HG02623 (cell line): ENCODE measurements at regions not wholly inside any gene's neighbourhood (a gene's known extent, or its start where the extent isn't known, plus 50 kb on each side); places are given as distances from the start of the nearest gene placed in this dataset.

Experiments used
- ATAC-seq: cut with Tn5 transposase; IDR thresholded peaks from one replicate; pipeline ENCODE4 v1.9.1; 2021; ENCODE audit warnings: moderate library complexity; ENCODE audit not compliant: unreplicated experiment

- ATAC-seq, result no peak
Measured at GRCh38 chr9:16223074-16223871, 647.2 kb downstream of the BNC2 start.

DNA sequence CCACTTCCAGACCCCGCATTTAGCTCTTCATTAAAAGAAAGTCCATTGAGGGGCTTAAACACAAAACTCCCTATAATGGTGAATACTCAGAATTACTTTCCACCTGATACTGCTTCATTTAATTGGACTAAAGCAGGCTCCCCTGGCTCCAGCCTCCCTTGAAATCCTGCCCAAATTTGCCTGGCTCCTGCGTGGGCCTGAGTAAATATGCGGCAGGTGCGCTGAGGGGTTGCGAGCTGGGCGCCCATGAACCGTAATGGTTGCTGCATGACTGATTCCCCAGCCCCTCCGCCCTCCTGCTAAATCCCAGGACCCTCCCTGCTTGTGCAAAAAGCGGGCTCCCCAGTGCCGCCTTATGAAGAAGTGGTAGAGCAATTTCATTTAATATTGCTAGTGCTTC is 639.7 kb downstream of the BNC2 start:
- no peak for ATAC-seq

GRCh38 chr9:16236311-16236710 is 634.2 kb downstream of the BNC2 start:
- ATAC-seq, result no peak

DNA sequence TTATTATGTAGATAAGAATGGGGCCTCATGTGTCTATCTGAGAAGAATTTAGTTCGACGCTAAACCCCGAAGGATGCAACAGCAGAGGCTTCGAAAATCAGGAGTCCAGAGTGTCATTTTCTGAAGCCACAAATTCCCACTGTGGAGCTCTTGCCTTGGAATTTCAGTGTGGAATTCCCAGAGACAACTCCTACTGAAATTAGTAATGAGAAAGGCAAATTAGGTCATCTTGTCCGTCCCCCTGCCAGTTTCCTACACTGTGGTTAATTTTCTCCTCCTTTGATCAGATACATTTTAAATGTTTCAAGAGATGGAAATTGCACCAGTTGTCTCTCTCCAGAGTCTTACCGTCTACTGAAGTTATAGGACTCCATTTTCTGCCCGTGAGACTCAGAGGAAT is 633.6 kb downstream of the BNC2 start:
- ATAC-seq, result no peak

DNA sequence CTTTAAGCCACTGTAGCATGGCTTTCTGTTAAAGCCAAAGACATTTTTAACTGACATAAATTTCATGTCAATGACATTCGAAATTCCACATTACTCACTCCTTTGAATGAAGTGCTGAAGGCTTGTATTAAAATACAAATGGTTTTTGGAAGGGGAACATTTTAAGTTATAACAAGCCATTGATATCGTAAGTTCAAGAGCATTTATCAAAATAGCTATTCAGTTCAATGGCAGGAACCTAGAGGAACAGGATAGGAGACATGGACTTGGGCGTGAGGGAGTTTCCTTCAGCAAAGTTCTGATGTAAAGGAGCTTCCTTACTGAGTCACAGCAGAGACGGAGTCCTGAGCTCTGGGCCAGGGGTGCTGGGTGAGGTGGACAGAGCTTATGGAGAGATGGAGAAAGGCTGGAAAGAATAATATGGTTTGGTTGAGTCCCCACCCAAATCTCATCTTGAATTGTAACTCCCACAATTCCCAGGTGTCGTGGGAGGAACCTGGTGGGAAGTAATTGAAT is 631.8 kb downstream of the BNC2 start:
- no peak for ATAC-seq

DNA sequence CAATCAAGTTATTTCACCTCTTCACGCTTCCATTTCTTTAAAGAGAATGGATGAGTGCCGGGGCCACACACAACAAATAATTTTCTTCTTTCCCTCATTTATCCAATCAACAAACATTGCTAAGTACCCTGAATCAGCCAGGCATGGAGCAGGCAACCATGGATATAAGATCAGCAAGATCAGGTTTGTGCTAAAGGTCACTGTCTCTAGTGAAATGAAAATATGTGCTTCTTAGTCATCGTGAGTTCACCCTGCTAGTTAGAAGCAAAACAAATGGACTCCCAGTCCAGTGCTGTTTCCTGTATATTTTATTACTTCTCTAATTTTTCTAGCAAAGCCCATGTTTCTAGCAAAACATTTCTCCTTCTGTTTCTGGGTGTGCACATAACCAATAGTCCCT is 629.2 kb downstream of the BNC2 start:
- no peak for ATAC-seq

GRCh38 chr9:16243798-16244197 is 626.7 kb downstream of the BNC2 start:
- no peak for ATAC-seq

GRCh38 chr9:16245756-16246440 is 624.6 kb downstream of the BNC2 start:
- no peak for ATAC-seq

GRCh38 chr9:16246785-16247184 is 623.7 kb downstream of the BNC2 start:
- ATAC-seq, result no peak

- ATAC-seq, result no peak
Measured at GRCh38 chr9:16247188-16247875, 623.1 kb downstream of the BNC2 start.

- no peak for ATAC-seq
Measured at GRCh38 chr9:16248822-16249221, 621.6 kb downstream of the BNC2 start.

GRCh38 chr9:16252616-16253015 is 617.9 kb downstream of the BNC2 start:
- ATAC-seq, result no peak

GRCh38 chr9:16254674-16255073 is 615.8 kb downstream of the BNC2 start:
- no peak for ATAC-seq

DNA sequence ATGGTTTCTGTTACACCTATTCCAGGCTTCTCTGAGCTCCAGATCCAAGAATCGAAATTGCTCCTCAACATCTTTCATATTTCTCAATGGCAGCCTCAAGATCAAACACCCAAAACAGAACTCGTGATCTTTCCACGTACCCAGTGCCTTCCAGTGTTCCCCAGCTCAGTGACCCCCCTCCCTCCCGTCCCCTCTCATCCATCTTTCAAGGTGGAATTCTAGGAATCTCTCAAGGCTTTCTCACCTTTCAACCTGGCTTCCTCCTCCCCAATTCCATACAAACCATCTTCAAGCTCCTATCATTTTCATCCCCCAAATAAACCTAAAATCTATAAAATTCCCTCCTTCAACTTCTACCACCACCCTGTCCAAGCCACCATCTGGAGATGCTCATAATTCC is 615.3 kb downstream of the BNC2 start:
- ATAC-seq, result no peak

GRCh38 chr9:16257604-16258003 is 612.9 kb downstream of the BNC2 start:
- ATAC-seq, result no peak

DNA sequence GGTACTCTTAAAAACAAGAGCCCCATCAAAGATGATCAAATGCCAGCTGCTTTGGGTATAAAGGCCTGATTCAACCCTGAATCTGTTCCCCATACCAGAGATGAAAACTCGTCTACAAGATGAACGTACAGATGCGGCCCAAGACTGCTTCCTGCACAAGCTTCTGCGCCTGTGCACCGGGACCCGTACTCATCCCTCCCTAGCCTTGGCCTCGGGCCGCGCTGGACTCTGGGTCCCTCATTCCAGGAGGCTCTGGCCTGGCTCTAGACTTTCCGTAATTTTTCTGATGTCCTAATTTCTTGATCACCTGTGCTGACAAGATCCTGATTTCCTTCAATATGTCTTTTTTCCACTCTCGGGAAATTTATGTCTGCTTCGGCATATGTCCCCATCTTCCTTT is 612.3 kb downstream of the BNC2 start:
- ATAC-seq, result no peak

GRCh38 chr9:16258708-16259107 is 611.8 kb downstream of the BNC2 start:
- no peak for ATAC-seq

GRCh38 chr9:16262477-16263261 is 607.8 kb downstream of the BNC2 start:
- no peak for ATAC-seq

GRCh38 chr9:16265688-16266087 is 604.8 kb downstream of the BNC2 start:
- no peak for ATAC-seq

DNA sequence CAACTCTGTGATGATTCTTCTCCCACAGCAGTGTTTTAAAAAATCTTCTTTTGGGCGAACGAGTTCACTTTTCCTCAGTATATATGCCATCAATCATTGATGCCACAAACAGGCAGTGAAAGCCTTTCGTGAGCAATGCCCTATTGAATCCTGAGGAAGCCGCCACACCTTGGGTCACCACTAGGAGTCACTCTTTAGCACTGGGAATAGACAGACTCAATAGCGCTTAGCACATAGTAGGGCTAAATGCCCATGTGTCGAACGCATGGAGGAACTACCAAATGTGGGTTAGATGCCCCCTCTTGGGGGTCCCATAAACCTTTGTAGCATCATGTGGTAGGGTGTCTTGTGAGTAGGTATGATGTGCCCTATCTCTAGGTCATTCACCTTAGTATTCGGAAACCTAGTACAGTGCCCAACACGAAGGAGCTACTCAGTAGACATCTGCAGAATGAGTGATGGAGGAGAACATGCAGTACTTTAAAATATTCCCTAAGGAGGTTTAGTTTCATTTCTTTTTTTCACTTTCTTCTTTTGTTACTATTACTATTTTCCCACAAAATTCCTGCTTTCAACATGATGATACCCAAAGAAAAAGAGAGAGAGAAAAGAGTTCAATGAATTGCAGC is 603.7 kb downstream of the BNC2 start:
- ATAC-seq, result no peak
